HG03175 (cell line): ENCODE measurements at regions not wholly inside any gene's neighbourhood (a gene's known extent, or its start where the extent isn't known, plus 50 kb on each side); places are given as distances from the start of the nearest gene placed in this dataset.

Source experiments
- ATAC-seq: cut with Tn5 transposase; IDR thresholded peaks from one replicate; pipeline ENCODE4 v1.9.1; 2021; ENCODE audit warnings: mild to moderate bottlenecking, moderate library complexity; ENCODE audit not compliant: unreplicated experiment

DNA sequence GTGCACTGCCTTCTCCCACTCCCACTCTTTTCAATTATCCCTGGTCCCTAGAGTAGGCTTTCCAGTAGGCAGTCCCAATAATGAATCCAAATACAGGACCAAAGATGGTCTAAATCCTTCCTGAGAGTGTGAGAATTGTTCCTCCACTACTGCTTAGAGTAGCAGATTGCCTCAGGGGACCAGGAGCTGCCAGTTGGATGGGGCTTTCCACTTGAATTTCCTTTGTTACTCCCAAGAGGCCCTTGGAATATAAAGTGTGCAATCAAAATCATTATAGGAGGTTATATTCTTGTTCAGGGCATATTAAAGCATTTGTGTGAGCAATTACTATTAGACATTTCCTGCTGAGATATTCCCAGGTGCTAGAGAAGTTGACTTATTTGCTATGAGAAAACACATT is 156.6 kb upstream of the TLL1 start:
- no peak for ATAC-seq

DNA sequence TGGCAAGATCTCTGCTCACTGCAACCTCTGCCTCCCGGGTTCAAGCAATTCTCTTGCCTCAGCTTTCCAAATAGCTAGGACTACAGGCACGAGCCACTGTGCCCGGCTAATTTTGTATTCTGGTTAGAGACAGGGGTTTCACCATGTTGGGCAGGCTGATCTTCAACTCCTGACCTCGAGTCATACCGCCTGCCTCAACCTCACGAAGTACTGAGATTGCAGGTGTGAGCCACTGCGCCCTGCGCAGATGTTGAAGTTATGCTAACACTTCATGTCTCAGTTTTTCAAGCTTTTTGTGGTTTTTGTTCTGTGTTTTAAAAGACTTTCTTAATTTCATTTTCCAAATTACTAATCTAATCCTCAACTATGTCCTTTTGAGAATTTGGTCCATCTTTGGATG is 154.4 kb upstream of the TLL1 start:
- ATAC-seq: no peak

DNA sequence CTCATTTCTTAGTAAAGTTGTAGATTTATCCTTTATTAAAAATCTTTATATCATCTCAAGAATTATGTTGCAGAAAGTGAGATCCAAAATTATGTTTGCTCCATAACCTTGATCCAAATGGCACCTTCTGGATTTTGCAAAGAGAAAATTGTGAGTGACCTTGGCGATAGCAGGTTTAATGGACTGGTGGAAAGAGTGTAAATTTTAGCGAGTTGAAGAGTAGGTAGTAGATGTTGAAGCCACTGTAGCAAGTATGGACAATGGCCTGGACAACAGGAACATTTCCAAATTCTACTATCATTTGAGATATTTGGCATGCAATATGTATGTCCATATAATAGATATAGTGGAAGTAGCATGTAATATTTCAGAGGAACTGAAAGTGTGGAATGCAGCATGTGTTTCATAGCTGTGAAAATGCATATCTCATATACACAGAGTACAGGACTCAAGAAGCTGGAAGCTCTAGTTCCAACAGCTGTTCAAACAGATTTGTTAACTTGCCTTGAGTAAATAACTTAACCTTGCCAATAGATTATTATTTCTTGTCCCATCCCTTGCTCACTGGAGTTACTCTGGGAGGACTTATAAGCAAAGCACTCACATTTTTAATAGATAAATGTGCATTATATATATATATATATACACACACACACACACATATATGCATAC is 152.5 kb upstream of the TLL1 start:
- no peak for ATAC-seq

DNA sequence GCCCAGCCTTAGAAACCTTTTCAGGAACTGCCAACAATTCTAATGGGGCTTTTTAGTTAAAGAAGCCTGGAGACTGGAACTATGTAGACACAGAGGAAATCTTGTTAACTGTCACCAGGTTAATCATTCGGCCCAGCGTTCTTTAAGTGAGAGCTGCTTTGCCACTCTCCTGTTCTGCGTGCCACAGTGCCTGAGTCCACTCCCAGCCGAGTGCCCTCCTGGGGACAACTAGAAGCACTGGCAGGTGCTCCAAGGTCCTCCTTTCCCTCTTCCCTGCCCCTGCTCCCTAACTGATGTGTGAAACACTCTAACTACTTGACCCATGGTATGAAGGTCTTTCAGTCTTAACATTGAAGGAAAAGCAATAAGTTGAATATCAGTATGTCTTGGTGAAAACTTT is 151.2 kb upstream of the TLL1 start:
- ATAC-seq: no peak

DNA sequence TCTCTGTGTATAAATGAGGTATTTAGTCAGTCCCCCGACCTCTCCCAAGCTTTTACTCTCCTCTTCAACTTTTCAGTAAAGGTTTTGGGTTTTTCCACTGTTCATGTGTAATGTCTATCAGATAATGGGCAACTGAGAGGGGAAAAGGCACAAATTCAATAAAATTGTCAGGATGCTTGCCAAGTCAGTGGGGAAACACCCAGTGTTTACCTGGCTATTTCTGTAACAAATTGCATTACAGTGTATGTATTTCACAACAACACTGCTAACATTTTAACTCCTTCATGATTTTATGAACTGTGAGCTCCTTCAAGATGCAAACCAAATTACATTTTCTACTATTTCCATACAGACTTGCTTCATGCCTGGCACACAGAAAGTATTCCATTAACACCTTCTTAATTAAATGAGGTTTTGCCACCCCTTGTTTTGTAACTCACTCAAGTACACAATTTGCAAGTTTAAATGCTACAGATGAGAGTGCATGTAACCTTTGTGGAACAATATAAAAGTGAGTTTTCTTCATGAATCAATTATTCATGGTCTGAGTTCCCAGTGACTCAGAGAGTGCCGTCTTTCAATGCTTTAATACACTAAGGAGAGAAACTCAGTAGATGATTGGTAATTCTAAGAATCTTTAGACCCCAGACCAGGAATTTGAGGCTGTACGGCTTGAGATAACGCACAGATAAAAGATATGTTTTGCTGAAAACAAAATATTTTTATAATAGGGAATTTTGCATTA is 149.8 kb upstream of the TLL1 start:
- ATAC-seq: no peak

DNA sequence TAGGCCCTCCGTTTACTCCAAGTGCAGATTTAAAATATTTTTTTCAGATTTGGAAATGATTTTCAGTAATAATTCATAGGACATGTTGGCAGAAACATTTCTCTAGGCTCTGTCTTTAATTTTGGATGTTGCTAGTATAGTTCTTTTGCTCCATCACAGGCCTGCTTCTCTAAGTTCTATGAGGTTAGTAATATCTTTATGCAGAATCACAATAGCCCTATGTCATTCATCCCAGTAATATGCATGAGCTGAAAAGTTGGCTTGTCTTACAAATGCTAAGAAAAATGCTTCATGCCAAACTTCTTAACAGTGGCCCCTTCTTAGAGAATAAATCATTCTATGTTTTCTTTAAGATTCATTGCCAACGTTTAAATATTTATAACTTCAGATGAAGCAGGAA is 148.3 kb upstream of the TLL1 start:
- ATAC-seq: no peak

DNA sequence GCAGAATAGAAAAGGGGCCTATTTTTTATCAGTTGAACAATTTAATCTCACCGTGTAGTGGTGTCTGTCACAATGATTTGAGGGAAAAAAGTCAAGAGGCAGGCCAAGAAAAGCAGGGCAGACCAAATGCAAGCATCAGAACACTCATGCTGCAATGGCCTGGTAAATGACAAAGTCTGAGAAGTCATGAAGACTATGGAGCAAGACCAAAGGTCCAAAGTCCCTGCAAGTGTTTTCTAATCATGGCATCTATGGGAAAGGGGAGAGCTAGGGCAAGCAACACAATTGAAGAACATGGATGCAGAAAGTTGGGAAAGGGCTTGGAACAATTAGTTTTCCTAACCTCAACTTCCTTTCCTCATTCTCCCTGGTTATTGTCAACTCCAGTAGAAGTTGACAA is 147.7 kb upstream of the TLL1 start:
- no peak for ATAC-seq

DNA sequence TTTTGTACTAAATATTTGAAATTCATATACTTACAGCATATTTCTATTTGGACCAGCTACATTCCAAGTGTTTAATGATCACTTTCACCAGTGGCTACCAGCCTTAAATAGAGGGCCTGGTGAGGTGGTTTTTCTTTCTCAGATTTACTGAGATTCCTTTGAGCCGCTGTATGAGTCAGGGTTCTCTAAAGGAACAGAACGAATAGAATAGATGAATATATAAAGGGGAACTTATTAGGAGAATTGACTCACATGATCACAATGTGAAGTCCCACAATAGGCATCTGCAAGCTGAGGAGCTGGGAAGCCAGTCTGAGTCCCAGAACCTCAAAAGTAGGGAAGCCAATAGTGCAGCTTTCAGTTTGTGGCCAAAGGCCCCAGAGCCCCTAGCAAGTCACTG is 146.2 kb upstream of the TLL1 start:
- no peak for ATAC-seq

DNA sequence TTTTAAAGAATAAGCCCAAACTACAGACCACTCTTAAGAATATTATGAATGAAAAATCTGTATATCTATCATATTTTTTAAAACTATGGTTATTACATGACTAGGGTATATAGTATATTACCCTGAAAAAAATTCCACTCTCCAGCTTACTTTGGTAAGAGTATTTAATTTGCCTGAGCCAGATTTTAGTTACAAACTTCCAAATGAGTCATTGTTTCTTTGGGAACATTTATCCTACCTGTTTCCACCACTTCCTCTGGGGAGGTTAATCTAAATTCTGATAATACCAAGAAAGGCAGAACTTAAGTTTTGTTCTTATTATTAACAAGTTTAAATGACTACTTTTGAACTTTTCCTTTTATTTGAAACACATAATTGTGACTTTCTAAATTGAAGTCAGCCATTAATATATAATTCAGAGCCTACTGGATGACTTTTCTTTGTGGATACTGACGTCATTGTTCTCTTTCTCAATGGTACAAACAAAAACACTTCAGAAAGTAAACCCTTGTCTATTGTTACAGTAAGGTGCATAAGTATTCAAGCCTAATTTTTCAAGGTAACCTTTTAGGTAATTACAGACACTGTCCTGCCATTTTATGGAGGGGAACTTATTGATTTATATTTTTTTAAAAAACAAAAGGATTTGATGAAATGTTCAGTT is 135.6 kb upstream of the TLL1 start:
- no peak for ATAC-seq

DNA sequence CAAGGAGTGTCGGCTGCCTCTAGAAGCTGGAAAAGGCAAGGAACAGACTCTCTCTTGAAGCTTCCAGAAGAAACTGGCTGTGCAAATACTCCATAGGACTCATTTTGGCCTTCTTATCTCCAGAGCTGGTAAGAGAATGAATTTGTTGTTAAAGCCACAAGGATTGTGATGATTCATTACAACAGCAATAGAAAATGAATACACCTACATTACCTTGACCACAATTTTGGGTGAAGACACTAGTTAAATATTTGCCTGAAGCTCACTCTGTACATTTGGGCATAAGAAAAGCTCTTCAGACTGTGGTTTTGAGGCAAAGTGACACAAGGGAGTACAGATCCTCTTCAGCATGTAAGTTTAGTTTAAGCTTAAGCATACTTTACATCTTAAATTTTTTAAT is 134.5 kb upstream of the TLL1 start:
- ATAC-seq: peak; percentile 86

DNA sequence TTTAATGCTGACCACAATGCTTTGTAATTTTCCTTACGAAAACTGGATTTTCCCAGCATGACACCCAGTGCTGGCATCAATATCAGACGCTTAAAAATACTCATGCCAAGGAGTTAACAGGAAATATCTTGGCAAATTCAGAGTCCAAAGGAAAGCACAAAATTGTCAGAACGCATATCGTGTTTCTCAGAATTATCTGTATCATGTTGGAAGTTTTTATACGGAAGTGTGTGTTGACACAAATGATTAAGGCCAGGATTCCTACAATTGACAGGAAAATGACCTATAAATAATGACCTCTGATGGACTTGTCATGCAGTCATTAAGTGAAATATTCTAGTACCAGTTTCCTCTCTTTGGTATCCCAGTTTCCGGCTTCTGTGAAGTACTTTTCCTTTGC is 132.1 kb upstream of the TLL1 start:
- no peak for ATAC-seq

DNA sequence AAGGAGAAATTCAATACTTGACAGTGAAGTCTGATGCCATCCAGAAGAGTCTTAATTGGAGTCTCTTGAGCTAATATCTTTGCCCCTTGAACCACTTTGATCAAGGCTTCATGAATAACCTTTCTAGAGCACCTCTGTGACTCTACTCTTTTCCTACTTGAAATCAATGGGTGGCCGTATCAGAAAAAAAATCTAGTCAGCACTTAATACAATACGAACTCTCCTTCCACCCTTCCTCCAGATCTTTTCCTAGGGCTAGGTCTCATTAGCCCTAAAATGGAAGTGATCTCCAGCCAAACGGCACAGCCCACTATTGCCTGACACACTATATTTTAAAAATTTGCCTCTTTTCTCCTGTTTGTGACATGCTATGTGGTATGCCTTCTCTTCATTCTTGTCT is 129.6 kb upstream of the TLL1 start:
- ATAC-seq: no peak

DNA sequence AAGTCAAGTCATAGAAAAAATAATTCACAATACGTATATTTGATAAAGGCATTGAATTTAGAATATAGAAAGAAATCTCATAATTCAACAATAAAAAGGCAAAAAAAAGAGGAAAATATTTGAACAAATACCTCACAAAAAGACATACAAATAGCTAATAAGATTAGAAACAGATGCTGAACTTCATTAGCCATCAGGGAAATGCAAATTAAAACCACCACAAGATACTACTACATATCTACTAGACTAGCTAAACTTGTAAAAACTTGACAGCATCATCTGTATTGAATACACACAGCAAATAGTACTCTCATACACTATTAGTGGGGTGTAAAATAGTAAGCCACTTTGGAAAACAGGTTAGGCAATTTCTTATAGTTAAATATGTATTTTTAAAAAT is 128.7 kb upstream of the TLL1 start:
- ATAC-seq: no peak

DNA sequence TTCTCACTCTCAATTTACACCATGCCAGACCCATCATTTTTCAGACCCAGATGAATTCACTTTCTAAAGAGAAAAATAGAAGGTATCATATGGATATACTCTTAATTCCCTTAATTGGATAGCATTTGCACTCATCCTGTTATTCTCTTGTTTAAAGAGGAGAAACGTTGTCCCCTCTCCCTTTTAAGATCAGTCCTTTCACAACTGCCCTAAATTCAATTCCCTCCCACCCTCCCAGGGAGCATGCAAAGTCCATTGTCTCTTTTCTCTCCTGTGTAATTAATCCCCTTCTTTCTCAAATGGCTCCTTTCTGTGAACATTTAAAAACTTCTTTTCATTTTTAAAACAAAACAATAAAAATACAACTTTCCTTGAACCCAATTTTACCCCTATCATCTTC is 124.7 kb upstream of the TLL1 start:
- ATAC-seq: no peak

DNA sequence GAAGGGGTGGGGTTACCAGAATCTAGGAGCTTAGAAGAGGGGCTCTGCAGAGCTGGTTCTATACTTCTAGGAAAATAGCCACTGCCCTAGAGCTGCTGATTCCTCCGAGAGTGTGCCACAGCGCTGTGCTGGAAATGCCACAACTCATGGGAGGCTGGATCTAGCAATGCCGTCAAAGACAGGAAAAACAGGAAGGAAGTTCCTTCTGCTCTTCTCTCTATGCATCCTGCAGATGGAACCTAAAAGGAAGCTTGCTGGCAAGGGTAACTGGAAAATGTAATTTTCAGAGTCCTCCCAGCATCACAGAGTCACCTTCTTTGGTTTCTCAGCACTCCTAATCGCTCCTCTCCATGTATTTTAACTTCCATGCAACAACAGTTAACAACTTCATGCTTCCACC is 121.2 kb upstream of the TLL1 start:
- ATAC-seq: no peak

DNA sequence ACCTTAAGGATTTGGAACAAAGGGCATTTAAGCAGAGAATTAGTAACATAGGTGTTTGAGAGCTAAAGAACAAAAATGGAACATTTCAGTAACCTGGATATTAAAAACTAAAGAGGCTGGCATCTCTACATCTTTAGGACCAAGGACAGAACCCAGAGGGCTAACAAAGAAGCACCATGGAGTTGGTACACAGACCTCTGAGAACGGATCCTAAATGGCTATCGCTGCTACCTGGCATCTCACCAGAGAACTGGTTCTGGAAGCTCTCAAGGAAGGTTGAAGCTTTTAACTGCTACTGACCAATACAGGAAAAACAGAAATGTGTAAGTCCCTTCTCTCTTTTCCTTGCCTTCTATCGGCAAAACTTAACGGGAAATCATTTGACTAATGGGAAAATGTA is 118.4 kb upstream of the TLL1 start:
- ATAC-seq: no peak

DNA sequence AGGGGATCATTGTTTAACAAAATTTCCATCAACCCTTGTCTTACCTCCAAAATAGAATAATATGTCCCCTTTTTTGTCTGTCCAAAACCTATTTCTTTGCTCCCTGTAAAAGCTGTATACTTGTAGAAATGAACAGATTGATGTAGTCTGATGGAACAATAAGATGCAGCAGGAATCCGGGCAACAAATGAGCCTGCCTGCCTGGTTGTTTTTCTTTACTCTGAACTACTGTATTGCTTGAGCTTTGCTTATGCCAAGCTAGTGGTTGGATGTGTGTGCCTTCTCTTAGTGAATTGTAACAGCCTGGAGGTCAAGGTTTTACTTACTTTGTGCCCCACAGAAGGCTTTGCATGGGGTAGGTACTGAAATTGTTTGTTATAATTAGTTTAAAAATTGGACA is 116.2 kb upstream of the TLL1 start:
- no peak for ATAC-seq

DNA sequence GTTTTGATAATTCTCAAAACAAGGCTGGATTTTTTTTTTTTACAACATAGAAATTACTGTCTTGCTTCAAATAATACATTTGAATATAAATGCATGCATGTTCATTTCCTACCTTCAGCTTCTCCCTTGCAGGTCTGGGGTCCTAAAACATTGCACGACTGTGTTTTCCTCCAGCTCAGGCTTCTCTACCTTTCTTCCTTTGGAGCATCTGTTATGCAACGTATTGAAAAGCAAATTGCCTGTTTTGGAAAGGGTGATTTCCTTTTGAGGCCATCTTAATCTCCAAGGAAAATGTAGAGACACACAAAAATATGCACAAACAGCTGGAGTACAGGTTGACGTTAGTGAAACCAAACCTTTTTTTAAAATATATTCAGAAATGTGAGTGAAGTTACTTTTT is 115.6 kb upstream of the TLL1 start:
- no peak for ATAC-seq

DNA sequence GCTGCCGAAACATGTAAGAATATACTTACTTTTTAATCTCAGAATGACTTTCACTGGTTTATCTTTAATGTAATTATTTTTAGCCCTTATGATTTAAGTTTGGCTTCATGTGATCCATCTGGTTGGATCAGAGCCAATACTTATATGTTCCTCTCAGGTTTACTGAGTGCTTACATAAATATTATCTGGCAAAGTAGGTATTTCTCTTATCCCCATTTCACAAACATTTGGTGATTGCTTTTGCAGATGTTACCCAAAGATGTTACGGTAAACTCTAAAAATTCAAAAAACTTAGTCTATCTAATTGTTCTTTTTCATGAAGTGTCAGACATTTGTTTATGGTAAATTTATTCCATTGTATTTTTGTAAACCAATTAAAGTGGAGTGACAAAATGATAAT is 115.0 kb upstream of the TLL1 start:
- ATAC-seq: no peak

DNA sequence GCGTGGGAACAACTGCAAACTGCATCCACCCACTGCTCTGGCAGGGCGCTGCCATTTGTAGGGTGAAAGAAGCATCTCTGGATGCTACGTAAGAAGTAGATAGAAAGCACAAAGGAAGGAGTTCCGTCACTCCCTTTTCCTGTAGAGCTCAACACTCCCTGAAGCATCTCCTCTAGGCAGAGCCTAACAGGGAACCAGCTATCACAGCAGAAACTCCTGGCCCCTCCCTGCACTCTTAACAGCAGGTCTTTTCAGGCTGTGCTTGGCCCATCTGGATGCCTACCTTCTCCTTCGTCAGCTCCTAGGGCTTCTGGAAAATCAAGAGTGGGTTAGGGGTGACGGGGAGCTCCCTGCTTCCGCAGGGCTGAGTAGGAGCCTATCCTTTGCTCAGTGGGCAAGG is 112.9 kb upstream of the TLL1 start:
- no peak for ATAC-seq

DNA sequence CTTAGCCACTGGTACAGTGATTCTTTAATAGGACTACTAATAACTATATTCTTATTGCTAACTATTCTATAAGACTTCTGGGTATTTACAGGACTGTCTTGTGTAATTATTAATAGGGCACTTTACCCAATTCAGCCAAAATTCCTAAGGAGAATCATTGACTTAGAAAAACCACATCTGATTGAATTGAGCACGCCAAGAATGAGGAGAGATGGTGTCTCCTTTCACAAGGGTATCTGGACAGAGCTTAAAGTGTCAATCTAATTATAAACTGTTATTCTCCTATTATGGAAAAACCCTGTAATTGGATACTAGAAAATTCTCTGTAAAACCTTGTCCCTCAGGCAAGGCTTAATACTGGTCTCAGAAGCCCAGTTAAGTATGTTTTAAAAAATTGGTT is 111.1 kb upstream of the TLL1 start:
- ATAC-seq: no peak

DNA sequence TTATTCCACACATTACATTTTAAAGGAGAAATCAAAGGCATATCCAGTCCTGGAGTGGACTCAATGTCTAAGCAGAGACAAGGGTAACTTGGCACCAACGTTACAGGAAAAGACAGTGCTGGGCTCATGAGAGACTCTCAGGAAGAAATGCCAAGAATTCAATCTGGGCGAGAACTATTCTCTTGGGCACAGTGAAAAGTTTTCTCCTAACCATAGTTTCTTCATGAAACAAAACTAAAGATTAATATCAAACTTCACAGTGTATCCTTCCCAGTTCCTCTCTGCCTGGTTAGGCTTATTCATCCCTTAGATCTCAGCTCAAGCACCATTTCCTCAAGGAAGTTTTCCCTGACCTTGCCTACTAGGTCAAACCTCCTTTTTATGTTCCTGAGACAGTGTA is 109.4 kb upstream of the TLL1 start:
- no peak for ATAC-seq
